Fibroblast of lung (primary cell): ENCODE measurements at regions not wholly inside any gene's neighbourhood (a gene's known extent, or its start where the extent isn't known, plus 50 kb on each side); places are given as distances from the start of the nearest gene placed in this dataset.

ENCODE experiments used
- EZH2 ChIP-seq: IDR thresholded peaks from 2 replicates; pipeline ENCODE4 v1.5.1; 2012; ENCODE audit warnings: low read length, control low read depth, mild to moderate bottlenecking; ENCODE audit errors: missing control alignments
- TF ChIP-seq, protein P1 (sequence below), 2 donors: IDR thresholded peaks in 1 of 2; conservative IDR thresholded peaks in 1 of 2; 1 replicate in 1 of 2; 2 replicates in 1 of 2; pipeline ENCODE4 v1.5.1; 2011 to 2012; ENCODE audit warnings: low read length in 2 of 2, control low read depth in 1 of 2, inconsistent platforms in 1 of 2, low read depth in 1 of 2, mild to moderate bottlenecking in 1 of 2

DNA sequence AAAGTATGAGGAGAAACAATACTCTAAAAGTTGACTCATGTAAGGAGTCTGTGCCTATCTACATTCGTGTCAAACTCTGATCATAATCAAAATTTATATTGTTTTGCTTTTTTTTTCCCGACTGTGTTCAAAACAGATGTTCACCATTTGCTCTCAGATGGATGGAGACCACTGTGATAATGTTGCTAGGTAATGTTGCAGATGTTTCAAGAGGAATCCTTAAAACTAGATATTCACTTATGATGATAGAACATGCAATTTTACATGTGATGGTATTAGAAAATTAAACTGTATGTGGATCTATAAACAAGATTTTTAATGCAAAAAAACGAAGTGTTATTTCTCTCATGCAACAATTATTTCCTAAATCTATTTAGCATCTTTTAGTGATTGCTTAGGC, 1080.1 kb downstream of the REEP3 start:
- TF ChIP-seq, protein P1, sequence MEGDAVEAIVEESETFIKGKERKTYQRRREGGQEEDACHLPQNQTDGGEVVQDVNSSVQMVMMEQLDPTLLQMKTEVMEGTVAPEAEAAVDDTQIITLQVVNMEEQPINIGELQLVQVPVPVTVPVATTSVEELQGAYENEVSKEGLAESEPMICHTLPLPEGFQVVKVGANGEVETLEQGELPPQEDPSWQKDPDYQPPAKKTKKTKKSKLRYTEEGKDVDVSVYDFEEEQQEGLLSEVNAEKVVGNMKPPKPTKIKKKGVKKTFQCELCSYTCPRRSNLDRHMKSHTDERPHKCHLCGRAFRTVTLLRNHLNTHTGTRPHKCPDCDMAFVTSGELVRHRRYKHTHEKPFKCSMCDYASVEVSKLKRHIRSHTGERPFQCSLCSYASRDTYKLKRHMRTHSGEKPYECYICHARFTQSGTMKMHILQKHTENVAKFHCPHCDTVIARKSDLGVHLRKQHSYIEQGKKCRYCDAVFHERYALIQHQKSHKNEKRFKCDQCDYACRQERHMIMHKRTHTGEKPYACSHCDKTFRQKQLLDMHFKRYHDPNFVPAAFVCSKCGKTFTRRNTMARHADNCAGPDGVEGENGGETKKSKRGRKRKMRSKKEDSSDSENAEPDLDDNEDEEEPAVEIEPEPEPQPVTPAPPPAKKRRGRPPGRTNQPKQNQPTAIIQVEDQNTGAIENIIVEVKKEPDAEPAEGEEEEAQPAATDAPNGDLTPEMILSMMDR (conservative IDR thresholded peaks at IDR 0.05 in 1 of 2, IDR thresholded peaks at IDR 0.05 in 1 of 2; ENCODE audit: low read depth in 1 of 2, low read length in 2 of 2), result no peak
- TF ChIP-seq EZH2, result no peak
